ENCODE measurements at regions not wholly inside any gene's neighbourhood (a gene's known extent, or its start where the extent isn't known, plus 50 kb on each side); places are given as distances from the start of the nearest gene placed in this dataset.
"Not testable (repeated sequence)": the region's sequence is repeated elsewhere in the genome, so short reads cannot be mapped to it uniquely, and the experiment has no call there.

DNA sequence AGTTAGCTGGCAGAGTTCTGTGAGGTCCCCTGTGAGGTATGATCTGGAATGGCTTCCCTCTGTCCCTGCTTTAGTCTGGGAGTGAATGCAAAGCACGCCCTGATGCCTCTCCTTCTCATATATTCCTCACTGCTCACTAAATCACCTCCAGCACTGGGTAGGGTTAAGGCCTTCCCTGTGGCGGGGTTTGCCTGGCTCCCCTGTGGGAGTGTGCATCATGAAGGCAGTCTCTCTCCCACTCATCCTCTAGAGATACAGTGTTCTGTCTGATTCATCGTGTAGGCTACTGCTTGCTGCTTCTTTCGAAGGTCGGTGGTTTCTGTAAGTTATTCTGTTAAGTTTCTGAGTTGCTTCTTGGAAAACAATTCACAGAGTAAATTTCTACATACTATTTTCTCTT lies 420.0 kb upstream of the EYS start:
- DNase-seq (ENCODE audit: low spot score) = no peak
- TF ChIP-seq, protein P1, sequence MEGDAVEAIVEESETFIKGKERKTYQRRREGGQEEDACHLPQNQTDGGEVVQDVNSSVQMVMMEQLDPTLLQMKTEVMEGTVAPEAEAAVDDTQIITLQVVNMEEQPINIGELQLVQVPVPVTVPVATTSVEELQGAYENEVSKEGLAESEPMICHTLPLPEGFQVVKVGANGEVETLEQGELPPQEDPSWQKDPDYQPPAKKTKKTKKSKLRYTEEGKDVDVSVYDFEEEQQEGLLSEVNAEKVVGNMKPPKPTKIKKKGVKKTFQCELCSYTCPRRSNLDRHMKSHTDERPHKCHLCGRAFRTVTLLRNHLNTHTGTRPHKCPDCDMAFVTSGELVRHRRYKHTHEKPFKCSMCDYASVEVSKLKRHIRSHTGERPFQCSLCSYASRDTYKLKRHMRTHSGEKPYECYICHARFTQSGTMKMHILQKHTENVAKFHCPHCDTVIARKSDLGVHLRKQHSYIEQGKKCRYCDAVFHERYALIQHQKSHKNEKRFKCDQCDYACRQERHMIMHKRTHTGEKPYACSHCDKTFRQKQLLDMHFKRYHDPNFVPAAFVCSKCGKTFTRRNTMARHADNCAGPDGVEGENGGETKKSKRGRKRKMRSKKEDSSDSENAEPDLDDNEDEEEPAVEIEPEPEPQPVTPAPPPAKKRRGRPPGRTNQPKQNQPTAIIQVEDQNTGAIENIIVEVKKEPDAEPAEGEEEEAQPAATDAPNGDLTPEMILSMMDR (IDR thresholded peaks at IDR 0.05) = no peak
- no peaks in the 10 kb centered on the region for H3K36me3 ChIP-seq
- no peaks in the 10 kb centered on the region for H3K4me1 ChIP-seq
- no peaks in the 10 kb centered on the region for H3K9me3 ChIP-seq
- no peak overlapping the region for H3K4me3 ChIP-seq
- H3K27me3 ChIP-seq = no peaks in the 10 kb centered on the region
- no peak overlapping the region for H3K27ac ChIP-seq

DNA sequence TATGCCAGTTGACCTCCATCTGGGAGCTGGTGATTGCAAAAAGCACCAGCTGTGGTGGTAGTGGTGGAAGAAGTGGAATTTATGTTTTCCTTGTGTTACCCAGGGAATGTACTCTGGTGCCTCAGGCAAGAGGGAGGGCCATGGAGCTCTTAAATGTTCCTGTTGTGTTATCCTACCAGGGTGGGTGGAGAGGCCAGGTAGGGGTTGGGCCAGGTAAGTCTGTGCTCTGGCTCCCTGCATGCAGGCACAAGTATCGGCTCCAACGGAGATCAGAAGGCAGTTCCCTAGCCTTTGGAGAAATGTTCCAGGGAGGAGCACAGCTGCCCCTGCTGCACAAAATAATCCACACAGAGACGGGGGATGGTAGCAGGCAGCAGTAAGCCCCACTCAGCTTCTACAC lies 419.3 kb upstream of the EYS start:
- H3K4me1 ChIP-seq = no peaks in the 10 kb centered on the region
- H3K27me3 ChIP-seq = no peaks in the 10 kb centered on the region
- DNase-seq (ENCODE audit: low spot score) = no peak
- no peak overlapping the region for H3K27ac ChIP-seq
- TF ChIP-seq, protein P1 (IDR thresholded peaks at IDR 0.05) = no peak
- no peaks in the 10 kb centered on the region for H3K36me3 ChIP-seq
- H3K9me3 ChIP-seq = no peaks in the 10 kb centered on the region
- H3K4me3 ChIP-seq = no peak overlapping the region

DNA sequence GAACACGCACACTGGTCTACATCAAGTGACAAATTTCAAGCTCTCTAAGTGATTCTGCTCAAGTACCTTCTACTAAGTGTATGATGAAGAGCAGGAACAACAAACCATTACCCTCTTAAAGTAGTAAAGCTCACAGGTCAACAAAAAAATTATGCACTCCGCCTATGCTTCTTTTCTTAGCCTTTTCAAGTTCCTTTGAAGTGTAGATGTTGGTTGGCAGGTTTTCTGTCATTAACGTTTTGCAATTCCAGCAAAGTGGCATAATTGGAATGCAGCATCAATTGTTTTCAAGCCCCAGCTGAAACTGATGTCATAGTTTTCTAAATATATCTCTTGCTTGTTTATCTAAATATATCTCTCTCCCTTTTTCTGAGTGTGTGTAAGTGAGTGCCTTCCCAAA lies 396.9 kb upstream of the EYS start:
- no peaks in the 10 kb centered on the region for H3K27me3 ChIP-seq
- DNase-seq (ENCODE audit: low spot score) = no peak
- H3K36me3 ChIP-seq = no peaks in the 10 kb centered on the region
- no peak overlapping the region for H3K27ac ChIP-seq
- no peak overlapping the region for H3K4me3 ChIP-seq
- TF ChIP-seq, protein P1 (IDR thresholded peaks at IDR 0.05) = no peak
- H3K4me1 ChIP-seq = no peaks in the 10 kb centered on the region
- H3K9me3 ChIP-seq = no peaks in the 10 kb centered on the region

DNA sequence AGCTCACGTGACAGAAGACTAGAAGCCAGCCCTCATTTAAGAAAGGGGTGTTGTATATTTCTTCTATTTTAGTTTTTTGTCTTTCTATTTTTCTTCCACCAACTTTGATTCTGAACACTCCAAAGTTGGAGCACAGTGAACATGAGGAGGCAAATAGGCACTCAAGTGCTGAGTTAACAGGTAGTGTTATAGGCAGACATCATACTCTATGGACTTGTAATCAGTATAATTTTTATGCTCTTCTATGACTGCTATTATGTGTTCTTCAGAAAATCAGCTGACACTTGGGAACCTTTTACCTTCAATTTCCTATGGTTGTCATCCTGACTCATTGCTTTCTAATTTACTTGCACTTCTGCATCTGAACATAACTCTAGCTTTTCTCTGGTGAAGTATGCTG lies 396.3 kb upstream of the EYS start:
- Histone ChIP-seq H3K9me3 (no peaks in the 10 kb centered on the region), H3K27me3 (no peaks in the 10 kb centered on the region), H3K4me1 (no peaks in the 10 kb centered on the region), H3K4me3 (no peak overlapping the region), H3K36me3 (no peaks in the 10 kb centered on the region), H3K27ac (no peak overlapping the region)
- no peak for DNase-seq (ENCODE audit: low spot score)
- TF ChIP-seq, protein P1 (IDR thresholded peaks at IDR 0.05) = no peak

DNA sequence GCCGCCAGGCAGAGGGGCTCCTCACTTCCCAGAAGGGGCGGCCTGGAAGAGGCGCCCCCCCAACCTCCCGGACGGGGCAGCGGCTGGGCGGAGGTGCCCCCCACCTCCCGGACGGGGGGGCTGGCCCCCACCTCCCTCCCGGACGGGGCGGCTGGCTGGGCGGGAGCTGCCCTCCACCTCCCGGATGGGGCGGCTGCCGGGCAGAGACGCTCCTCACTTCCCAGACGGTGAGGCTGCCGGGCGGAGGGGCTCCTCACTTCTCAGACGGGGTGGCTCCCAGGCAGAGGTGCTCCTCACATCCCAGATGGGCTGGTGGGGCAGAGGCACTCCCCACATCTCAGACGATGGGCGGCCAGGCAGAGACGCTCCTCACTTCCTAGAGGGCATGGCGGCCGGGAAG lies 389.7 kb upstream of the EYS start:
- H3K36me3 ChIP-seq = no peaks in the 10 kb centered on the region
- no peak for DNase-seq (ENCODE audit: low spot score)
- H3K4me3 ChIP-seq = no peak overlapping the region
- no peak overlapping the region for H3K27ac ChIP-seq
- no peaks in the 10 kb centered on the region for H3K4me1 ChIP-seq
- TF ChIP-seq, protein P1 (IDR thresholded peaks at IDR 0.05) = no peak
- no peaks in the 10 kb centered on the region for H3K9me3 ChIP-seq
- no peaks in the 10 kb centered on the region for H3K27me3 ChIP-seq

DNA sequence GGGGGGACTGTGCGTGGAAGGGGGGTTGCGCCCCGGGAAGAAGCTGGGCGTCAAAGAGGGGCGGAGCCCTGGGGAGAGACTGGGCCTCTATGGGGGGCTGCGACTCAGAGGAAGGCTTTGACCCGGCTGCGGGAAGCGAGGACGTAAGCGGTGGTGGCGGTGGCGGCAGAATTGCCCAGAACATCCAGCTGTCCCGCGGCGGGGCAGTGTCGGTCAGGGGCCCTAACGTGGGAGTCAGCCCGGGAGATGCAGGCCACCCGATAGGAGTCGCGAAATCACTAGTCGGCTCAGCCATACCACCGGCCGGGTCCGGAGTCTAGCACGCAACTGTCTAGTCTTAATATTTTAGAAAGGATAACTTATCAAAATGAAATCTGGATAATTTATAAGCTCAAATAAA lies 387.6 kb upstream of the EYS start:
- Histone ChIP-seq H3K27me3 (no peaks in the 10 kb centered on the region), H3K4me3 (no peak overlapping the region), H3K36me3 (no peaks in the 10 kb centered on the region), H3K4me1 (no peaks in the 10 kb centered on the region), H3K27ac (no peak overlapping the region), H3K9me3 (no peaks in the 10 kb centered on the region)
- DNase-seq (ENCODE audit: low spot score) = no peak
- TF ChIP-seq, protein P1 (IDR thresholded peaks at IDR 0.05) = no peak

DNA sequence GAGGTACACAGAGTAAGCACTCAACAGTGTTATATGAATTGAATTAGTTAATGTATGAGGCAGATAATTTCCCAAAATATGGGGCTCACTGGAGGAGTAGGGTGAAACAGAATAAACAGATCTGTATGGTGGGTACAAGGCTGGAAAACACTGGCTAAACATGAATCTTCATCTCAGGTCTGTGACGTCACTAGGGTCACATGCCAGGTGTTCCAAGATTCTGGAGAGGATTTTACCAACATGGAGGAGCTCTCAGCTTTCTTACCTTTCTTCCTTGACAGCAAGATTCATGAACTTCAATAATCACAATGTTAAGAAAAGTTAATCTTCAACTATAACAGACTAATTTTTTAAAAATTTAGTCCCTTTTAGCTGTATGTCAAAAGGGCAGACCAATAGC lies 385.3 kb upstream of the EYS start:
- H3K27me3 ChIP-seq; DNase-seq (ENCODE audit: low spot score); H3K9me3 ChIP-seq; H3K4me1 ChIP-seq; H3K36me3 ChIP-seq; H3K4me3 ChIP-seq; H3K27ac ChIP-seq: not testable (repeated sequence)

Data from right atrium auricular region (tissue), 2 donors.